OCI-LY1 (cell line): ENCODE measurements at regions not wholly inside any gene's neighbourhood (a gene's known extent, or its start where the extent isn't known, plus 50 kb on each side); places are given as distances from the start of the nearest gene placed in this dataset.

Experiments used
- CTCF ChIP-seq: fragments of 200-600 bp; sonication (generic), shearing (Covaris generic); IDR thresholded peaks from 2 replicates; pipeline ENCODE4 v1.5.1; 2017; ENCODE audit warnings: mild to moderate bottlenecking, antibody characterized with exemption, low read length, moderate library complexity, mixed read lengths
- EZH2 ChIP-seq: fragments of 200-600 bp; sonication (generic), shearing (Covaris generic); IDR thresholded peaks from 2 replicates; pipeline ENCODE4 v1.8.0; 2017; ENCODE audit warnings: borderline replicate concordance, mixed run types, mild to moderate bottlenecking, antibody characterized with exemption, low read length, moderate library complexity, mixed read lengths

GRCh38 chr12:75798136-75798926 lies 233.2 kb downstream of the PHLDA1 start:
- TF ChIP-seq CTCF (no peak), EZH2 (no peak)
